ENCODE measurements at regions not wholly inside any gene's neighbourhood (a gene's known extent, or its start where the extent isn't known, plus 50 kb on each side); places are given as distances from the start of the nearest gene placed in this dataset.

GRCh38 chr14:48456051-48456450, 780.6 kb upstream of the MDGA2 start:
- H3K4me3 ChIP-seq (ENCODE audit: control extremely low read depth in 1 of 5, extremely low read depth in 1 of 5, insufficient read depth in 1 of 5, low read depth in 2 of 5, low read length in 4 of 5), result no peak overlapping the region
- H3K9me3 ChIP-seq (ENCODE audit: control extremely low read depth in 1 of 3, control insufficient read depth in 2 of 3, insufficient read depth in 1 of 3, low read length in 2 of 3), result no peaks in the 10 kb centered on the region
- Mint-ChIP-seq H3K27ac (no peak overlapping the region), H3K27me3 (no peaks in the 10 kb centered on the region), H3K4me3 (no peak overlapping the region), H3K9me3 (ENCODE audit: insufficient read depth) (no peaks in the 10 kb centered on the region), H3K4me1 (no peaks in the 10 kb centered on the region)
- ATAC-seq (ENCODE audit: low read depth) (no peak), DNase-seq (no peak)
- no peaks in the 10 kb centered on the region for H3K36me3 ChIP-seq (replicated peaks in 1 of 2; ENCODE audit: control extremely low read depth in 1 of 2, control insufficient read depth in 1 of 2, extremely low read depth in 1 of 2, insufficient read depth in 2 of 2, low read length in 1 of 2)
- no peaks in the 10 kb centered on the region for H4K20me1 ChIP-seq (ENCODE audit: control insufficient read depth, insufficient read depth, low read length, poor library complexity, severe bottlenecking)
- no peak overlapping the region for H2AFZ ChIP-seq (ENCODE audit: insufficient read depth, low read depth, low read length, poor library complexity, severe bottlenecking)
- TF ChIP-seq CTCF (IDR thresholded peaks at IDR 0.05), result no peak
- no peak for TF ChIP-seq EZH2 (IDR thresholded peaks at IDR 0.05; ENCODE audit: borderline replicate concordance, insufficient read depth, low read depth, low read length, poor library complexity, severe bottlenecking)
- H3K27ac ChIP-seq (ENCODE audit: low read length in 2 of 2), result no peak overlapping the region
- H3K4me1 ChIP-seq (ENCODE audit: control insufficient read depth in 2 of 2, insufficient read depth in 2 of 2, low read length in 2 of 2), result no peaks in the 10 kb centered on the region
- ChIA-PET POLR2A (no interaction called here), CTCF (no interaction called here)
- no peaks in the 10 kb centered on the region for H3K27me3 ChIP-seq (replicated peaks in 1 of 4; ENCODE audit: control extremely low read depth in 1 of 4, control insufficient read depth in 3 of 4, insufficient read depth in 4 of 4, low read length in 3 of 4)
- no peaks in the 10 kb centered on the region for H3K79me2 ChIP-seq (ENCODE audit: control insufficient read depth, insufficient read depth, low read length)
- intact Hi-C loops (cut with micrococcal nuclease), result no loop called here
- no peak overlapping the region for H3K9ac ChIP-seq (ENCODE audit: low read length)
- H3K4me2 ChIP-seq (replicated peaks; ENCODE audit: low read depth, low read length, poor library complexity, severe bottlenecking), result no peak overlapping the region

GRCh38 chr14:48454887-48455286, 779.5 kb upstream of the MDGA2 start:
- no peak for TF ChIP-seq EZH2 (IDR thresholded peaks at IDR 0.05; ENCODE audit: borderline replicate concordance, insufficient read depth, low read depth, low read length, poor library complexity, severe bottlenecking)
- TF ChIP-seq CTCF (IDR thresholded peaks at IDR 0.05), result no peak
- H3K9me3 ChIP-seq (ENCODE audit: control extremely low read depth in 1 of 3, control insufficient read depth in 2 of 3, insufficient read depth in 1 of 3, low read length in 2 of 3), result no peaks in the 10 kb centered on the region
- H3K27me3 Mint-ChIP-seq, result no peaks in the 10 kb centered on the region
- no peak overlapping the region for H3K27ac Mint-ChIP-seq
- H4K20me1 ChIP-seq (ENCODE audit: control insufficient read depth, insufficient read depth, low read length, poor library complexity, severe bottlenecking), result no peaks in the 10 kb centered on the region
- no peak overlapping the region for H3K27ac ChIP-seq (ENCODE audit: low read length in 2 of 2)
- CTCF ChIA-PET, result no interaction called here
- H3K79me2 ChIP-seq (ENCODE audit: control insufficient read depth, insufficient read depth, low read length), result no peaks in the 10 kb centered on the region
- DNase-seq (no peak), ATAC-seq (ENCODE audit: low read depth) (no peak)
- H3K4me1 ChIP-seq (ENCODE audit: control insufficient read depth in 2 of 2, insufficient read depth in 2 of 2, low read length in 2 of 2), result no peaks in the 10 kb centered on the region
- POLR2A ChIA-PET, result no interaction called here
- no CpG with 5 or more reads among the region's 2 CpGs for WGBS (ENCODE audit: insufficient coverage)
- no peak overlapping the region for H3K4me2 ChIP-seq (replicated peaks; ENCODE audit: low read depth, low read length, poor library complexity, severe bottlenecking)
- intact Hi-C loops (cut with micrococcal nuclease), result no loop called here
- H3K4me3 ChIP-seq (ENCODE audit: control extremely low read depth in 1 of 5, extremely low read depth in 1 of 5, insufficient read depth in 1 of 5, low read depth in 2 of 5, low read length in 4 of 5), result no peak overlapping the region
- H2AFZ ChIP-seq (ENCODE audit: insufficient read depth, low read depth, low read length, poor library complexity, severe bottlenecking), result no peak overlapping the region
- no peak overlapping the region for H3K9ac ChIP-seq (ENCODE audit: low read length)
- H3K9me3 Mint-ChIP-seq (ENCODE audit: insufficient read depth), result no peaks in the 10 kb centered on the region
- H3K4me3 Mint-ChIP-seq, result no peak overlapping the region
- H3K36me3 ChIP-seq (replicated peaks in 1 of 2; ENCODE audit: control extremely low read depth in 1 of 2, control insufficient read depth in 1 of 2, extremely low read depth in 1 of 2, insufficient read depth in 2 of 2, low read length in 1 of 2), result no peaks in the 10 kb centered on the region
- H3K4me1 Mint-ChIP-seq, result no peaks in the 10 kb centered on the region
- no peaks in the 10 kb centered on the region for H3K27me3 ChIP-seq (replicated peaks in 1 of 4; ENCODE audit: control extremely low read depth in 1 of 4, control insufficient read depth in 3 of 4, insufficient read depth in 4 of 4, low read length in 3 of 4)
